ENCODE measurements at regions not wholly inside any gene's neighbourhood (a gene's known extent, or its start where the extent isn't known, plus 50 kb on each side); places are given as distances from the start of the nearest gene placed in this dataset.

DNA sequence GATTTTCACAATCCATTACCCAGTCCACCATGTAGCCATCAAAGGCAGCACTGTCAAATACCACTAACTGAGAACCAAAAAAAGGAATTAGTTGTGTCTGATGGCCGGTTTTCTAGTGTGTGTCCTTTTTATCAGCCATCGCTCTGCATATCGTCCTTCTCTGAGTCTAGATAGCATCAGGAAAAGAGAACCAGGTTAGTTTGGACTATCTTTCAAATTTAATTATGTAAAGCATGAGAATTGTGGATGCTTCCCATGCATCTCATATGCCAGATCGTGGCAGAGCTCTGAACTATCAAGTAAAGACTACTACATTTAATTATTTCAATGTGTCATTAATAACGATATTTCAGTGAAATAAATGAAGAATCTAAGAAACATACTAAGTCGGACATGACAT, 691.9 kb downstream of the FAM181B start:
- Histone ChIP-seq H3K4me3 (ENCODE audit: low read depth in 1 of 3, low read length in 3 of 3) (no peak overlapping the region), H3K4me1 (ENCODE audit: control insufficient read depth in 4 of 4, insufficient read depth in 4 of 4, low read length in 3 of 4) (no peaks in the 10 kb centered on the region), H3K27me3 (ENCODE audit: control insufficient read depth in 4 of 4, insufficient read depth in 4 of 4, low read length in 3 of 4) (peaks cover 0 to 2% (median 0%) of the 10 kb centered on the region in 4 donors), H3K9me3 (ENCODE audit: control insufficient read depth in 4 of 4, low read length in 3 of 4) (no peaks in the 10 kb centered on the region), H3K27ac (ENCODE audit: low read depth in 1 of 2, low read length in 2 of 2) (no peak overlapping the region), H3K36me3 (ENCODE audit: control insufficient read depth in 4 of 4, insufficient read depth in 3 of 4, low read depth in 1 of 4, low read length in 3 of 4) (no peaks in the 10 kb centered on the region), H3K9ac (ENCODE audit: low read depth in 1 of 2, low read length in 2 of 2) (no peak overlapping the region)
- DNase-seq (ENCODE audit: low spot score): no peak
- TF ChIP-seq NR2F2 (IDR thresholded peaks at IDR 0.05): no peak
- TF ChIP-seq, protein P1, sequence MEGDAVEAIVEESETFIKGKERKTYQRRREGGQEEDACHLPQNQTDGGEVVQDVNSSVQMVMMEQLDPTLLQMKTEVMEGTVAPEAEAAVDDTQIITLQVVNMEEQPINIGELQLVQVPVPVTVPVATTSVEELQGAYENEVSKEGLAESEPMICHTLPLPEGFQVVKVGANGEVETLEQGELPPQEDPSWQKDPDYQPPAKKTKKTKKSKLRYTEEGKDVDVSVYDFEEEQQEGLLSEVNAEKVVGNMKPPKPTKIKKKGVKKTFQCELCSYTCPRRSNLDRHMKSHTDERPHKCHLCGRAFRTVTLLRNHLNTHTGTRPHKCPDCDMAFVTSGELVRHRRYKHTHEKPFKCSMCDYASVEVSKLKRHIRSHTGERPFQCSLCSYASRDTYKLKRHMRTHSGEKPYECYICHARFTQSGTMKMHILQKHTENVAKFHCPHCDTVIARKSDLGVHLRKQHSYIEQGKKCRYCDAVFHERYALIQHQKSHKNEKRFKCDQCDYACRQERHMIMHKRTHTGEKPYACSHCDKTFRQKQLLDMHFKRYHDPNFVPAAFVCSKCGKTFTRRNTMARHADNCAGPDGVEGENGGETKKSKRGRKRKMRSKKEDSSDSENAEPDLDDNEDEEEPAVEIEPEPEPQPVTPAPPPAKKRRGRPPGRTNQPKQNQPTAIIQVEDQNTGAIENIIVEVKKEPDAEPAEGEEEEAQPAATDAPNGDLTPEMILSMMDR (IDR thresholded peaks at IDR 0.05; ENCODE audit: low read depth, low read length, missing input control): no peak
- TF ChIP-seq FOXA1 (IDR thresholded peaks at IDR 0.05): no peak
- no peak for TF ChIP-seq SP1 (IDR thresholded peaks at IDR 0.05)
- no peak for TF ChIP-seq GABPA (IDR thresholded peaks at IDR 0.05 in 1 of 2, conservative IDR thresholded peaks at IDR 0.05 in 1 of 2)
- no peak for TF ChIP-seq YY1 (IDR thresholded peaks at IDR 0.05)
- TF ChIP-seq, protein P2, sequence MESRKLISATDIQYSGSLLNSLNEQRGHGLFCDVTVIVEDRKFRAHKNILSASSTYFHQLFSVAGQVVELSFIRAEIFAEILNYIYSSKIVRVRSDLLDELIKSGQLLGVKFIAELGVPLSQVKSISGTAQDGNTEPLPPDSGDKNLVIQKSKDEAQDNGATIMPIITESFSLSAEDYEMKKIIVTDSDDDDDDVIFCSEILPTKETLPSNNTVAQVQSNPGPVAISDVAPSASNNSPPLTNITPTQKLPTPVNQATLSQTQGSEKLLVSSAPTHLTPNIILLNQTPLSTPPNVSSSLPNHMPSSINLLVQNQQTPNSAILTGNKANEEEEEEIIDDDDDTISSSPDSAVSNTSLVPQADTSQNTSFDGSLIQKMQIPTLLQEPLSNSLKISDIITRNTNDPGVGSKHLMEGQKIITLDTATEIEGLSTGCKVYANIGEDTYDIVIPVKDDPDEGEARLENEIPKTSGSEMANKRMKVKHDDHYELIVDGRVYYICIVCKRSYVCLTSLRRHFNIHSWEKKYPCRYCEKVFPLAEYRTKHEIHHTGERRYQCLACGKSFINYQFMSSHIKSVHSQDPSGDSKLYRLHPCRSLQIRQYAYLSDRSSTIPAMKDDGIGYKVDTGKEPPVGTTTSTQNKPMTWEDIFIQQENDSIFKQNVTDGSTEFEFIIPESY (IDR thresholded peaks at IDR 0.05): no peak
- TF ChIP-seq TAF1 (conservative IDR thresholded peaks at IDR 0.05): no peak
- TF ChIP-seq, protein P3, sequence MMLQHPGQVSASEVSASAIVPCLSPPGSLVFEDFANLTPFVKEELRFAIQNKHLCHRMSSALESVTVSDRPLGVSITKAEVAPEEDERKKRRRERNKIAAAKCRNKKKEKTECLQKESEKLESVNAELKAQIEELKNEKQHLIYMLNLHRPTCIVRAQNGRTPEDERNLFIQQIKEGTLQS (IDR thresholded peaks at IDR 0.05): no peak
- TF ChIP-seq JUND (IDR thresholded peaks at IDR 0.05): no peak
- no peak for TF ChIP-seq HNF4G (IDR thresholded peaks at IDR 0.05)
- TF ChIP-seq, protein P4, sequence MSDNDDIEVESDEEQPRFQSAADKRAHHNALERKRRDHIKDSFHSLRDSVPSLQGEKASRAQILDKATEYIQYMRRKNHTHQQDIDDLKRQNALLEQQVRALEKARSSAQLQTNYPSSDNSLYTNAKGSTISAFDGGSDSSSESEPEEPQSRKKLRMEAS (IDR thresholded peaks at IDR 0.05): no peak
- TF ChIP-seq EGR1 (IDR thresholded peaks at IDR 0.05; ENCODE audit: low read depth in 2 of 2): no peak
- no peak for TF ChIP-seq RXRA (IDR thresholded peaks at IDR 0.05)
- TF ChIP-seq, protein P5, sequence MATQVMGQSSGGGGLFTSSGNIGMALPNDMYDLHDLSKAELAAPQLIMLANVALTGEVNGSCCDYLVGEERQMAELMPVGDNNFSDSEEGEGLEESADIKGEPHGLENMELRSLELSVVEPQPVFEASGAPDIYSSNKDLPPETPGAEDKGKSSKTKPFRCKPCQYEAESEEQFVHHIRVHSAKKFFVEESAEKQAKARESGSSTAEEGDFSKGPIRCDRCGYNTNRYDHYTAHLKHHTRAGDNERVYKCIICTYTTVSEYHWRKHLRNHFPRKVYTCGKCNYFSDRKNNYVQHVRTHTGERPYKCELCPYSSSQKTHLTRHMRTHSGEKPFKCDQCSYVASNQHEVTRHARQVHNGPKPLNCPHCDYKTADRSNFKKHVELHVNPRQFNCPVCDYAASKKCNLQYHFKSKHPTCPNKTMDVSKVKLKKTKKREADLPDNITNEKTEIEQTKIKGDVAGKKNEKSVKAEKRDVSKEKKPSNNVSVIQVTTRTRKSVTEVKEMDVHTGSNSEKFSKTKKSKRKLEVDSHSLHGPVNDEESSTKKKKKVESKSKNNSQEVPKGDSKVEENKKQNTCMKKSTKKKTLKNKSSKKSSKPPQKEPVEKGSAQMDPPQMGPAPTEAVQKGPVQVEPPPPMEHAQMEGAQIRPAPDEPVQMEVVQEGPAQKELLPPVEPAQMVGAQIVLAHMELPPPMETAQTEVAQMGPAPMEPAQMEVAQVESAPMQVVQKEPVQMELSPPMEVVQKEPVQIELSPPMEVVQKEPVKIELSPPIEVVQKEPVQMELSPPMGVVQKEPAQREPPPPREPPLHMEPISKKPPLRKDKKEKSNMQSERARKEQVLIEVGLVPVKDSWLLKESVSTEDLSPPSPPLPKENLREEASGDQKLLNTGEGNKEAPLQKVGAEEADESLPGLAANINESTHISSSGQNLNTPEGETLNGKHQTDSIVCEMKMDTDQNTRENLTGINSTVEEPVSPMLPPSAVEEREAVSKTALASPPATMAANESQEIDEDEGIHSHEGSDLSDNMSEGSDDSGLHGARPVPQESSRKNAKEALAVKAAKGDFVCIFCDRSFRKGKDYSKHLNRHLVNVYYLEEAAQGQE (IDR thresholded peaks at IDR 0.05): no peak
- TF ChIP-seq HNF4A (conservative IDR thresholded peaks at IDR 0.05): no peak
- WGBS: 77% methylated on average over 6 of the region's 6 CpGs

DNA sequence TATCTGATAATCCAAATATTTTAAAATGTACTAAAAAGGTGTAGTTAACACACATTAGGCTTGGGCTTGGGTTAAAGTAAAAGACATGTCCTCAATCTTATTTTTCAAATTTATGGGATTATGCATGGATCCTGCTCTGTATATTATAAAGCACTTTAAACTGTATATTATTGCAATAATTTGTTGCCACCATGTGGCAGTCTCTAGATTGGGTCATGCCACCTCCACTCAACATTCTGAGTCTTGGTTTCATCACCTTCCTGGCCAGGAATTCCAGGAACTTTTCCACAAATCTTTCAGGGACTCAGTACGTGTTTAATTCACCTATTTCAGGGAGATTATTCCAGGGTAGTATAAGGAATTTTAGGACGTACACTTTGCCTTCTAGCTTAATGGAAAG, 695.5 kb downstream of the FAM181B start:
- Histone ChIP-seq H3K27ac (ENCODE audit: low read depth in 1 of 2, low read length in 2 of 2) (no peak overlapping the region), H3K9ac (ENCODE audit: low read depth in 1 of 2, low read length in 2 of 2) (no peak overlapping the region), H3K4me1 (ENCODE audit: control insufficient read depth in 4 of 4, insufficient read depth in 4 of 4, low read length in 3 of 4) (no peaks in the 10 kb centered on the region), H3K27me3 (ENCODE audit: control insufficient read depth in 4 of 4, insufficient read depth in 4 of 4, low read length in 3 of 4) (peaks cover 0 to 2% (median 0%) of the 10 kb centered on the region in 4 donors), H3K9me3 (ENCODE audit: control insufficient read depth in 4 of 4, low read length in 3 of 4) (no peaks in the 10 kb centered on the region), H3K4me3 (ENCODE audit: low read depth in 1 of 3, low read length in 3 of 3) (no peak overlapping the region), H3K36me3 (ENCODE audit: control insufficient read depth in 4 of 4, insufficient read depth in 3 of 4, low read depth in 1 of 4, low read length in 3 of 4) (no peaks in the 10 kb centered on the region)
- 52% methylated on average over 2 of the region's 2 CpGs for WGBS
- no peak for TF ChIP-seq FOXA1 (IDR thresholded peaks at IDR 0.05)
- TF ChIP-seq RAD21 (IDR thresholded peaks at IDR 0.05): peak; percentile 55 to 62
- TF ChIP-seq SP1 (IDR thresholded peaks at IDR 0.05): no peak
- no peak for TF ChIP-seq YY1 (IDR thresholded peaks at IDR 0.05)
- TF ChIP-seq, protein P1 (IDR thresholded peaks at IDR 0.05; ENCODE audit: low read depth, low read length, missing input control): peak; percentile 7
- DNase-seq (ENCODE audit: low spot score): no peak

Measured in liver (tissue), 8 donors.